K562 (cell line): ENCODE measurements at regions not wholly inside any gene's neighbourhood (a gene's known extent, or its start where the extent isn't known, plus 50 kb on each side); places are given as distances from the start of the nearest gene placed in this dataset.

ENCODE experiments used
- ATAC-seq: fragments of 200-7000 bp; cut with Tn5 transposase; 3 replicates; pipeline ENCODE4 v1.9.1; 2020; ENCODE audit warnings: moderate library complexity
- BruUV-seq: library from RNA; stranded (reverse); fragments of 400-500 nt; replicated peaks from 2 replicates; lab custom pipeline; 2021; lab: Mats Ljungman, UMichigan
- CTCF ChIA-PET: fragments of 300-600 bp; formaldehyde crosslinking; extraction: SDS; loops from one replicate; lab custom pipeline; 2021; ENCODE audit warnings: low intra/inter-chr PET ratio; lab: Yijun Ruan, JAX
- POLR2A ChIA-PET: fragments of 300-600, 350-650 bp; sonication (Branson Sonifier 250); formaldehyde crosslinking; extraction: SDS; loops from one replicate; lab custom pipeline; 2021; ENCODE audit warnings: antibody characterized with exemption, inconsistent platforms; lab: Yijun Ruan, JAX
- DNase-seq, 4 experiments: peaks; one replicate each; pipeline versions ENCODE4 v3.0.0 to v3.0.0-alpha.2; 2011 to 2018; ENCODE audit warnings: low spot score in 3 of 4, mixed read lengths in 3 of 4; ENCODE audit errors: extremely low read depth in 1 of 4
- FAIRE-seq: peaks from 2 replicates; lab custom pipeline; 2011; peaks lifted over from hg19 to GRCh38; lab: Jason Lieb, UNC
- H2AFZ ChIP-seq: 2 replicates; pipeline ENCODE4 v1.6.0; 2011; ENCODE audit warnings: low read depth, low read length, control low read depth, inconsistent platforms
- H3K27ac ChIP-seq: fragments of 200-600 bp; 3 replicates; pipeline ENCODE4 v1.8.0; 2011; ENCODE audit warnings: low read depth, mild to moderate bottlenecking, control low read depth, inconsistent platforms, low read length, moderate library complexity, mixed read lengths; ENCODE audit errors: extremely low read depth
- H3K27me3 ChIP-seq, 2 experiments: fragments of 300-600 bp in 1 of 2; 2 replicates in 1 of 2; 3 replicates in 1 of 2; pipeline versions ENCODE4 v1.6.0 to v1.8.0; 2011; ENCODE audit warnings: inconsistent platforms in 2 of 2, low read length in 2 of 2, mild to moderate bottlenecking in 1 of 2, mixed read lengths in 1 of 2, moderate library complexity in 1 of 2; ENCODE audit not compliant: control insufficient read depth in 2 of 2, insufficient read depth in 2 of 2
- H3K36me3 ChIP-seq: fragments of 300-600 bp; 3 replicates; pipeline ENCODE4 v1.8.0; 2011; ENCODE audit warnings: mild to moderate bottlenecking, low read length, inconsistent platforms; ENCODE audit not compliant: control insufficient read depth, insufficient read depth
- H3K4me1 ChIP-seq, 2 experiments: fragments of 200-600 bp in 1 of 2; replicated peaks in 1 of 2; 2 replicates in 1 of 2; 3 replicates in 1 of 2; pipeline versions ENCODE4 v1.5.1 to v1.8.0; 2011; ENCODE audit warnings: inconsistent platforms in 2 of 2, low read length in 2 of 2, mild to moderate bottlenecking in 1 of 2, mixed read lengths in 1 of 2, moderate library complexity in 1 of 2; ENCODE audit not compliant: control insufficient read depth in 2 of 2, insufficient read depth in 2 of 2
- H3K4me2 ChIP-seq: 2 replicates; pipeline ENCODE4 v1.6.1; 2011; ENCODE audit warnings: low read length, control low read depth, inconsistent platforms, mixed read lengths; ENCODE audit not compliant: insufficient read depth
- H3K4me3 ChIP-seq: fragments of 200-600 bp; sonication (generic), shearing (Covaris generic); 2 replicates; pipeline ENCODE4 v1.5.1; 2016; ENCODE audit warnings: control low read depth, inconsistent platforms
- H3K79me2 ChIP-seq: fragments of 200-600 bp; 3 replicates; pipeline ENCODE4 v1.8.0; 2011; ENCODE audit warnings: low read length, inconsistent platforms; ENCODE audit not compliant: control insufficient read depth, insufficient read depth
- H3K9ac ChIP-seq, 2 experiments: 2 replicates each; pipeline versions ENCODE4 v1.6.0 to v1.6.1; 2011; ENCODE audit warnings: low read depth in 2 of 2, low read length in 2 of 2, control low read depth in 1 of 2, inconsistent platforms in 1 of 2, mild to moderate bottlenecking in 1 of 2, mixed read lengths in 1 of 2; ENCODE audit not compliant: insufficient read depth in 1 of 2
- H3K9me1 ChIP-seq: one replicate; pipeline ENCODE4 v1.6.0; 2011; ENCODE audit warnings: inconsistent platforms, mild to moderate bottlenecking, low read length, moderate library complexity; ENCODE audit not compliant: control insufficient read depth, insufficient read depth
- H3K9me3 ChIP-seq: replicated peaks from 2 replicates; pipeline ENCODE4 v1.5.1; 2011; ENCODE audit warnings: low read depth, low read length, inconsistent platforms; ENCODE audit not compliant: control insufficient read depth, insufficient read depth
- H4K20me1 ChIP-seq: replicated peaks from 2 replicates; pipeline ENCODE4 v1.6.1; 2011; ENCODE audit warnings: low read length, inconsistent platforms, mixed read lengths; ENCODE audit not compliant: control insufficient read depth, insufficient read depth
- ATF4 ChIP-seq: fragments of 450-650 bp; formaldehyde crosslinking; IDR thresholded peaks from 2 replicates; pipeline ENCODE4 v1.4.0; 2022; ENCODE audit warnings: mild to moderate bottlenecking, moderate library complexity
- CHD2 ChIP-seq: IDR thresholded peaks from 2 replicates; pipeline ENCODE4 v1.6.1; 2011; ENCODE audit warnings: low read depth, low read length
- CTCFL ChIP-seq: IDR thresholded peaks from 2 replicates; pipeline ENCODE4 v1.6.1; 2011; ENCODE audit warnings: borderline replicate concordance, low read depth, mild to moderate bottlenecking, moderate library complexity, low read length; ENCODE audit not compliant: insufficient read depth, poor library complexity, severe bottlenecking
- HMG20A ChIP-seq: fragments of 450-650 bp; formaldehyde crosslinking; conservative IDR thresholded peaks from 2 replicates; pipeline ENCODE4 v1.4.0; 2020; ENCODE audit warnings: mild to moderate bottlenecking, mixed read lengths
- MAZ ChIP-seq, 2 experiments: fragments of 450-650 bp in 1 of 2; sonication (generic) in 1 of 2; formaldehyde crosslinking; IDR thresholded peaks in 1 of 2; conservative IDR thresholded peaks in 1 of 2; 2 replicates each; pipeline versions ENCODE4 v1.4.0 to v1.5.0; 2020; ENCODE audit warnings: mild to moderate bottlenecking in 1 of 2, missing genetic modification reagents in 1 of 2
- RNF2 ChIP-seq: sonication (generic); IDR thresholded peaks from 2 replicates; pipeline ENCODE4 v1.6.1; 2016
- SOX6 ChIP-seq: fragments of 450-650 bp; IDR thresholded peaks from 2 replicates; pipeline ENCODE4 v1.6.1; 2014; ENCODE audit warnings: mild to moderate bottlenecking
- UBTF ChIP-seq, 2 experiments: IDR thresholded peaks; 2 replicates each; pipeline ENCODE4 v1.6.1; 2012; ENCODE audit warnings: improper control_type of control experiment in 2 of 2, low read depth in 2 of 2, low read length in 2 of 2, borderline replicate concordance in 1 of 2
- ZC3H8 ChIP-seq: fragments of 450-650 bp; IDR thresholded peaks from 2 replicates; pipeline ENCODE4 v1.6.1; 2017
- ZNF197 ChIP-seq: fragments of 200-800 bp; sonication (Bioruptor generic); IDR thresholded peaks from 2 replicates; pipeline ENCODE4 v1.6.1; 2016; ENCODE audit warnings: low read depth, missing genetic modification characterization, missing compliant biosample characterization
- ZNF639 ChIP-seq, 2 experiments: fragments of 200-800 bp in 1 of 2; sonication (Bioruptor generic) in 1 of 2; sonication (generic) in 1 of 2; formaldehyde crosslinking in 1 of 2; IDR thresholded peaks in 1 of 2; conservative IDR thresholded peaks in 1 of 2; 2 replicates each; pipeline versions ENCODE4 v1.5.0 to v1.6.1; 2016 to 2020; ENCODE audit warnings: missing compliant biosample characterization in 1 of 2, missing genetic modification characterization in 1 of 2, missing genetic modification reagents in 1 of 2
- WGBS: fragments of 100-300 bp; shearing (Covaris generic); methylation state at CpG from one replicate; pipeline ENCODE4 v1.1.6; 2016; ENCODE audit warnings: low coverage, mixed read lengths; ENCODE audit not compliant: insufficient coverage; ENCODE audit errors: missing lambda C conversion rate; 5-methylcytosine and 5-hydroxymethylcytosine counted together
- in situ Hi-C: fragments of 300-500 bp; cut with MboI; formaldehyde crosslinking; loops from 4 replicates; pipeline ENCODE4 v1.15.0; 2018; ENCODE audit warnings: inconsistent platforms, mixed read lengths
- intact Hi-C: fragments of 100-400 bp; cut with micrococcal nuclease; formaldehyde crosslinking; loops from 2 replicates; pipeline ENCODE4 v1.14.2; 2022

GRCh38 chr15:85859671-85860070, 64.9 kb upstream of the KLHL25 start (continued):
- no peak for TF ChIP-seq ZNF639 (CRISPR knock-in tag; conservative IDR thresholded peaks at IDR 0.05 in 1 of 2, IDR thresholded peaks at IDR 0.05 in 1 of 2)
- no peak for TF ChIP-seq ZNF197 (CRISPR knock-in tag)
- TF ChIP-seq CHD2 = no peak

- H3K4me1 ChIP-seq = no peaks in the 10 kb centered on the region
- H3K27me3 ChIP-seq = no peaks in the 10 kb centered on the region
- H3K9me1 ChIP-seq = no peaks in the 10 kb centered on the region
- no peaks in the 10 kb centered on the region for H3K79me2 ChIP-seq
- H3K9me3 ChIP-seq = no peaks in the 10 kb centered on the region
- no peak overlapping the region for H3K9ac ChIP-seq
- no TSS peak for BruUV-seq
- H4K20me1 ChIP-seq = no peaks in the 10 kb centered on the region
- WGBS = 1% methylated on average over 17 of the region's 17 CpGs
- no peak for ATAC-seq
- no peak for DNase-seq
- POLR2A ChIA-PET = no interaction called here
- no peak overlapping the region for H2AFZ ChIP-seq
- no peak overlapping the region for H3K27ac ChIP-seq
- no peak overlapping the region for H3K4me2 ChIP-seq
- intact Hi-C loops (loop anchor here (10.0 kb wide), 1 partner anchor 884 kb away; no protein-coding TSS in a partner anchor), in situ Hi-C loops (no loop called here)
- H3K4me3 ChIP-seq = no peak overlapping the region
- FAIRE-seq = no peak
- no peaks in the 10 kb centered on the region for H3K36me3 ChIP-seq
- CTCF ChIA-PET = no interaction called here
- TF ChIP-seq ATF4 (CRISPR knock-in tag) (no peak), UBTF (IDR thresholded peaks at IDR 0.05; ENCODE audit: borderline replicate concordance in 1 of 2, low read depth in 2 of 2, low read length in 2 of 2) (no peak), SOX6 (no peak), ZC3H8 (no peak), MAZ (CRISPR knock-in tag; conservative IDR thresholded peaks at IDR 0.05 in 1 of 2, IDR thresholded peaks at IDR 0.05 in 1 of 2) (no peak), HMG20A (CRISPR knock-in tag) (no peak), CTCFL (no peak), RNF2 (no peak)
Measured at GRCh38 chr15:85860394-85861161, 65.9 kb upstream of the KLHL25 start.
